ENCODE measurements at regions not wholly inside any gene's neighbourhood (a gene's known extent, or its start where the extent isn't known, plus 50 kb on each side); places are given as distances from the start of the nearest gene placed in this dataset.

DNA sequence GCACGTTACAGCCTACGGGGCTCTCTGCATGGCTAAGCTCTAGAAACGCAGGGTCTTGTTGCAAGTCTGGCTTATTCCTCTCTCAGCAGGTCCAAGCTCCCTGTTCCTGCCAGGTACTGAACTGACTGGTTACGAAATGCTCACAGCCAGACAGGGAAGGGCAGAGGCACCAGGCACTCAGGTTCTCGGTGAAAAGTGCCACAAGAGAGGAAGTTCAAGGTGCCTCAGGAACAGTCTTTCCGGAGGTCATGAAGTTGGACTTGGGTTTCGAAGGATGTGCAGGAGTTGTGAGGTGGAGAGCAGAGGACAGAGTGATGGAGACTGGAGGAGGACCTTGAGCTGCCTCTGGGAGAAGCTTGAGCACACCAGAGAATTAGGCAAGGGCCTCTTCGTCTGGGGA lies 124.7 kb upstream of the GSE1 start:
- TF ChIP-seq CTCF (IDR thresholded peaks at IDR 0.05) (no peak), POLR2A (IDR thresholded peaks at IDR 0.05) (no peak), POLR2AphosphoS5 (IDR thresholded peaks at IDR 0.05) (no peak), EP300 (IDR thresholded peaks at IDR 0.05) (no peak)
